Sigmoid colon (tissue), 6 donors: ENCODE measurements at regions not wholly inside any gene's neighbourhood (a gene's known extent, or its start where the extent isn't known, plus 50 kb on each side); places are given as distances from the start of the nearest gene placed in this dataset.
"Not testable (repeated sequence)": the region's sequence is repeated elsewhere in the genome, so short reads cannot be mapped to it uniquely, and the experiment has no call there.

Experiments used
- DNase-seq: peaks from one replicate; pipeline ENCODE4 v3.0.0-alpha.2; 2019
- H3K27ac ChIP-seq, 4 donors: fragments of 200-600 bp; sonication (generic); one replicate each; pipeline ENCODE4 v1.5.1; 2016 to 2019; ENCODE audit warnings: mild to moderate bottlenecking in 1 of 4
- H3K27me3 ChIP-seq, 3 donors: fragments of 200-600 bp; sonication (generic); one replicate each; pipeline ENCODE4 v1.5.1; 2019; ENCODE audit warnings: mild to moderate bottlenecking in 1 of 3
- H3K36me3 ChIP-seq, 4 donors: fragments of 200-600 bp; sonication (generic); one replicate each; pipeline ENCODE4 v1.5.1; 2016 to 2019
- H3K4me1 ChIP-seq, 4 donors: fragments of 200-600 bp; sonication (generic); one replicate each; pipeline ENCODE4 v1.5.1; 2017 to 2019
- H3K4me3 ChIP-seq, 4 donors: fragments of 200-600 bp; sonication (generic); one replicate each; pipeline ENCODE4 v1.5.1; 2017 to 2019; ENCODE audit warnings: mild to moderate bottlenecking in 2 of 4, moderate library complexity in 1 of 4
- H3K9me3 ChIP-seq, 4 donors: fragments of 200-600 bp in 3 of 4; sonication (generic) in 3 of 4; one replicate each; pipeline versions ENCODE4 v1.5.1 to v1.6.1; 2013 to 2019
- EP300 ChIP-seq, 4 donors: sonication (generic); formaldehyde crosslinking; IDR thresholded peaks; one replicate each; pipeline ENCODE4 v1.6.1; 2017; ENCODE audit warnings: antibody characterized with exemption in 4 of 4
- POLR2A ChIP-seq, 2 donors: fragments of 450-650 bp; IDR thresholded peaks; one replicate each; pipeline ENCODE4 v1.6.1; 2016; ENCODE audit warnings: antibody characterized with exemption in 2 of 2, mild to moderate bottlenecking in 2 of 2, moderate library complexity in 2 of 2
- POLR2AphosphoS5 ChIP-seq, 4 donors: sonication (generic); formaldehyde crosslinking; IDR thresholded peaks; one replicate each; pipeline ENCODE4 v1.6.1; 2017; ENCODE audit warnings: antibody characterized with exemption in 4 of 4
- WGBS, 2 donors: extraction: QIAGEN DNeasy Blood & Tissue Kit; methylation state at CpG; one replicate each; pipeline ENCODE4 v1.1.7; 2013; 5-methylcytosine and 5-hydroxymethylcytosine counted together
- intact Hi-C: fragments of 100-400 bp; cut with DNase I; formaldehyde crosslinking; loops from one replicate; pipeline ENCODE4 v1.15.1; 2023
- TF ChIP-seq, protein P1 (sequence below), 4 experiments: fragments of 450-650 bp in 3 of 4; fragments of 200-600 bp in 1 of 4; IDR thresholded peaks; one replicate each; pipeline ENCODE4 v1.5.1; 2016 to 2019; ENCODE audit warnings: antibody characterized with exemption in 4 of 4, mild to moderate bottlenecking in 3 of 4, moderate library complexity in 2 of 4
- donor health status: healthy with polysubstance abuse.
- donor health status: healthy.

DNA sequence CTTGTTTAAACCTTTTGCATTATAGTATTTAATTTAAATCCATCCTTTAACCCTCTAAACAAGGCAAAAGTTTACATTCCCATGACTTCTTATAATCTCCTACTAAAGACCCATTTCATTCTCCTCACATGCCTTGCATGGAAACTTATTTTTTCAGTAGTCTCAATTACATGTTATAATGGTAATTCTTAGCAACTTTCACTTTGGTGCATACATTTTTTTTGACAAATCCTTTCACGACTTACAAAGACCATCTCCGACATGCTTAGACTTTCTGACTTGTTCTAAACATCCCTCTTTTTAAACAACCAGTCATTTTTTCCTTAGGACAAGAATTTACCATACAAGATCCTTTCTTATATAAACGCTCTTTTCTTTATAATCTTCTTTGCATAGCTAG is 615.4 kb upstream of the GBE1 start:
- WGBS, 2 donors, result 67 to 83% methylated on average over 3 of the region's 3 CpGs
- no peak overlapping the region for H3K4me3 ChIP-seq
- H3K4me1 ChIP-seq, result no peaks in the 10 kb centered on the region
- H3K9me3 ChIP-seq, result peaks cover 0 to 4% (median 0%) of the 10 kb centered on the region in 4 donors
- no peaks in the 10 kb centered on the region for H3K36me3 ChIP-seq
- no peak overlapping the region for H3K27ac ChIP-seq
- TF ChIP-seq POLR2AphosphoS5 (IDR thresholded peaks at IDR 0.05) (no peak), EP300 (IDR thresholded peaks at IDR 0.05) (no peak), POLR2A (IDR thresholded peaks at IDR 0.05) (no peak)
- TF ChIP-seq, protein P1, sequence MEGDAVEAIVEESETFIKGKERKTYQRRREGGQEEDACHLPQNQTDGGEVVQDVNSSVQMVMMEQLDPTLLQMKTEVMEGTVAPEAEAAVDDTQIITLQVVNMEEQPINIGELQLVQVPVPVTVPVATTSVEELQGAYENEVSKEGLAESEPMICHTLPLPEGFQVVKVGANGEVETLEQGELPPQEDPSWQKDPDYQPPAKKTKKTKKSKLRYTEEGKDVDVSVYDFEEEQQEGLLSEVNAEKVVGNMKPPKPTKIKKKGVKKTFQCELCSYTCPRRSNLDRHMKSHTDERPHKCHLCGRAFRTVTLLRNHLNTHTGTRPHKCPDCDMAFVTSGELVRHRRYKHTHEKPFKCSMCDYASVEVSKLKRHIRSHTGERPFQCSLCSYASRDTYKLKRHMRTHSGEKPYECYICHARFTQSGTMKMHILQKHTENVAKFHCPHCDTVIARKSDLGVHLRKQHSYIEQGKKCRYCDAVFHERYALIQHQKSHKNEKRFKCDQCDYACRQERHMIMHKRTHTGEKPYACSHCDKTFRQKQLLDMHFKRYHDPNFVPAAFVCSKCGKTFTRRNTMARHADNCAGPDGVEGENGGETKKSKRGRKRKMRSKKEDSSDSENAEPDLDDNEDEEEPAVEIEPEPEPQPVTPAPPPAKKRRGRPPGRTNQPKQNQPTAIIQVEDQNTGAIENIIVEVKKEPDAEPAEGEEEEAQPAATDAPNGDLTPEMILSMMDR (IDR thresholded peaks at IDR 0.05), result no peak
- no peak for DNase-seq
- intact Hi-C loops, result no loop called here
- H3K27me3 ChIP-seq, result no peaks in the 10 kb centered on the region

DNA sequence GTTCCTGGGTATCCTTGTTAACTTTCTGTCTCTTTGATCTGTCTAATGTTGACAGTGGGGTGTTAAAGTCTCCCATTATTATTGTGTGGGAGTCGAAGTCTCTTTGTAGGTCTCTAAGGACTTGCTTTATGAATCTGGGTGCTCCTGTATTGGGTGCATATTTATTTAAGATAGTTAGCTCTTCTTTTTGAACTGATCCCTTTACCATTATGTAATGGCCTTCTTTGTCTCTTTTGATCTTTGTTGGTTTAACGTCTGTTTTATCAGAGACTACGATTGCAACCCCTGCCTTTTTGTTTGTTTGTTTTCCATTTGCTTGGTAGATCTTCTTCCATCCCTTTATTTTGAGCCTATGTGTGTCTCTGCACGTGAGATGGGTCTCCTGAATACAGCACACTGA is 612.4 kb upstream of the GBE1 start:
- H3K27me3 ChIP-seq, intact Hi-C loops, DNase-seq: not testable (repeated sequence)

DNA sequence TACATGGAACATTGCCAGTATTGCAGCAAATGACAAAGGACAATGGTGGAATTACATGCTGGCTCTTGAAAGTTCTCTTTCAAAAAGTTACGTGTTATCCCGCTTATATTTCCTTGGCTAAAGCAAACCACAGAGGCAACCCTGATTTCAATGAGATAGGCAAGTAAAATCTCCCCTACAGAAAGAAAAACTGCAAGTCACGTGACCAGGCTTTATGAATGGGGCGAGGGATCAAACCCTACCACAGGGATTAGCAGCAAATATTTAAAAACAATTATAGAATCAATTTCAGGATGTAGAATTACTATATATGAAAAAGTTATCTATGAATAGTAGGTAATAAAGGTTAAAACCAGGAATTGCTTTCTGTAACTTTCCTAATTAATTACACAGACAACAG is 603.4 kb upstream of the GBE1 start:
- no peaks in the 10 kb centered on the region for H3K4me1 ChIP-seq
- no peaks in the 10 kb centered on the region for H3K27me3 ChIP-seq
- H3K9me3 ChIP-seq, result no peaks in the 10 kb centered on the region
- WGBS, 2 donors, result 74 to 83% methylated on average over 4 of the region's 4 CpGs
- no peak overlapping the region for H3K4me3 ChIP-seq
- DNase-seq, result no peak
- H3K36me3 ChIP-seq, result no peaks in the 10 kb centered on the region
- intact Hi-C loops, result no loop called here
- TF ChIP-seq, protein P1 (IDR thresholded peaks at IDR 0.05), result no peak
- TF ChIP-seq POLR2AphosphoS5 (IDR thresholded peaks at IDR 0.05) (no peak), EP300 (IDR thresholded peaks at IDR 0.05) (no peak), POLR2A (IDR thresholded peaks at IDR 0.05) (no peak)
- no peak overlapping the region for H3K27ac ChIP-seq

More for the DNA sequence above, 612.4 kb upstream of the GBE1 start:
- not testable (repeated sequence) for H3K27ac ChIP-seq, H3K9me3 ChIP-seq, H3K4me1 ChIP-seq, H3K4me3 ChIP-seq, H3K36me3 ChIP-seq
- WGBS, 2 donors, result 76 to 78% methylated on average over 4 of the region's 4 CpGs

- no peak overlapping the region for H3K4me3 ChIP-seq
- H3K4me1 ChIP-seq, result no peaks in the 10 kb centered on the region
- no peak overlapping the region for H3K27ac ChIP-seq
- 73% methylated on average over 1 of the region's 1 CpG for WGBS, 2 donors
- H3K9me3 ChIP-seq, result no peaks in the 10 kb centered on the region
- no peak for TF ChIP-seq POLR2AphosphoS5 (IDR thresholded peaks at IDR 0.05)
- TF ChIP-seq, protein P1 (IDR thresholded peaks at IDR 0.05), result no peak
- TF ChIP-seq EP300 (IDR thresholded peaks at IDR 0.05), result no peak
- TF ChIP-seq POLR2A (IDR thresholded peaks at IDR 0.05), result no peak
- H3K27me3 ChIP-seq, result no peaks in the 10 kb centered on the region
- no peak for DNase-seq
- H3K36me3 ChIP-seq, result no peaks in the 10 kb centered on the region
- intact Hi-C loops, result no loop called here
Observed at GRCh38 chr3:82363131-82363530, 601.7 kb upstream of the GBE1 start.

- no peaks in the 10 kb centered on the region for H3K9me3 ChIP-seq
- no peaks in the 10 kb centered on the region for H3K36me3 ChIP-seq
- H3K27ac ChIP-seq, result no peak overlapping the region
- 54 to 77% methylated on average over 2 of the region's 2 CpGs for WGBS, 2 donors
- intact Hi-C loops, result no loop called here
- no peaks in the 10 kb centered on the region for H3K4me1 ChIP-seq
- no peaks in the 10 kb centered on the region for H3K27me3 ChIP-seq
- DNase-seq, result no peak
- no peak overlapping the region for H3K4me3 ChIP-seq
- TF ChIP-seq EP300 (IDR thresholded peaks at IDR 0.05) (no peak), POLR2A (IDR thresholded peaks at IDR 0.05) (no peak), POLR2AphosphoS5 (IDR thresholded peaks at IDR 0.05) (no peak)
- TF ChIP-seq, protein P1 (IDR thresholded peaks at IDR 0.05), result no peak
Observed at GRCh38 chr3:82355228-82355627, 593.8 kb upstream of the GBE1 start.
